Retinal pigment epithelial cell (primary cell): ENCODE measurements at regions not wholly inside any gene's neighbourhood (a gene's known extent, or its start where the extent isn't known, plus 50 kb on each side); places are given as distances from the start of the nearest gene placed in this dataset.

Source experiments
- DNase-seq: peaks from one replicate; pipeline ENCODE4 v3.0.0-alpha.2; 2010; ENCODE audit warnings: low read depth
- H3K4me3 ChIP-seq: 2 replicates; pipeline ENCODE4 v1.5.1; 2011; ENCODE audit warnings: mild to moderate bottlenecking, low read length, control low read depth, moderate library complexity
- TF ChIP-seq, protein P1 (sequence below): conservative IDR thresholded peaks from 2 replicates; pipeline ENCODE4 v1.5.1; 2011; ENCODE audit warnings: low read depth, low read length, control low read depth, inconsistent platforms

DNA sequence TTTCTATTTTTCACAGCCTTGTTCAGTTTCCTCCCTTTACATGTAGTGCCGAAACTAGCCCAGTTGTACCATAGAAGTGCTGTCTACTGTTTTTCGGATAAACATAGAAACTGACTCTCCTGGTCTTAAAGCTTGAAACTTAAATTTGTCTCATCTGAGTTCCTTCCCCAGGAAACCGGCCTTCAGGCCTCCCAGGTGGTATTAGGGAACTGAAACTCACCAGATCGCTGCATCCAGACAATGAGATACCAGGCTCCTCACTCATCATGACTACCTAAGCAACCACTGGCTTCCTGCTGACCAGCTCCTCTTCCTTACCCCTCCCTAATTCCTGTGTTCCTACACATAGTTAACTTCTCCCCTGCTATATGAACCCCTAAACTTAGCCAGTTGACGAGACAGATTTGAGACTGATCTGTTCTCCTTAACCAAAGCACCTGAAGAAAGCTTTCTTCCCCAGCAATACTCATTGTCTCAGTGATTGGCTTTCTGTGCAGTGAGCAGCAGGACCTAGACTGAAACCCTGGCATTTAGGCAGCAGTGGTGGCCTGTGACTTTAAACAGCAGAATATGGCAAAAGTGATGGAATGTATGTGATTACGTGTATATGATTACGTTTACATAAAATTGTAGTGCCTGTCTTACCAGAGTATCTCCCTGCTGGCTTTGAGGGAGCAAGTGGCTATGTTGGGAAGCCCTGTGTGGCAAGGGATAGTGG lies 959.1 kb upstream of the LCORL start:
- no peak for DNase-seq
- H3K4me3 ChIP-seq, result no peak overlapping the region
- TF ChIP-seq, protein P1, sequence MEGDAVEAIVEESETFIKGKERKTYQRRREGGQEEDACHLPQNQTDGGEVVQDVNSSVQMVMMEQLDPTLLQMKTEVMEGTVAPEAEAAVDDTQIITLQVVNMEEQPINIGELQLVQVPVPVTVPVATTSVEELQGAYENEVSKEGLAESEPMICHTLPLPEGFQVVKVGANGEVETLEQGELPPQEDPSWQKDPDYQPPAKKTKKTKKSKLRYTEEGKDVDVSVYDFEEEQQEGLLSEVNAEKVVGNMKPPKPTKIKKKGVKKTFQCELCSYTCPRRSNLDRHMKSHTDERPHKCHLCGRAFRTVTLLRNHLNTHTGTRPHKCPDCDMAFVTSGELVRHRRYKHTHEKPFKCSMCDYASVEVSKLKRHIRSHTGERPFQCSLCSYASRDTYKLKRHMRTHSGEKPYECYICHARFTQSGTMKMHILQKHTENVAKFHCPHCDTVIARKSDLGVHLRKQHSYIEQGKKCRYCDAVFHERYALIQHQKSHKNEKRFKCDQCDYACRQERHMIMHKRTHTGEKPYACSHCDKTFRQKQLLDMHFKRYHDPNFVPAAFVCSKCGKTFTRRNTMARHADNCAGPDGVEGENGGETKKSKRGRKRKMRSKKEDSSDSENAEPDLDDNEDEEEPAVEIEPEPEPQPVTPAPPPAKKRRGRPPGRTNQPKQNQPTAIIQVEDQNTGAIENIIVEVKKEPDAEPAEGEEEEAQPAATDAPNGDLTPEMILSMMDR, result no peak

DNA sequence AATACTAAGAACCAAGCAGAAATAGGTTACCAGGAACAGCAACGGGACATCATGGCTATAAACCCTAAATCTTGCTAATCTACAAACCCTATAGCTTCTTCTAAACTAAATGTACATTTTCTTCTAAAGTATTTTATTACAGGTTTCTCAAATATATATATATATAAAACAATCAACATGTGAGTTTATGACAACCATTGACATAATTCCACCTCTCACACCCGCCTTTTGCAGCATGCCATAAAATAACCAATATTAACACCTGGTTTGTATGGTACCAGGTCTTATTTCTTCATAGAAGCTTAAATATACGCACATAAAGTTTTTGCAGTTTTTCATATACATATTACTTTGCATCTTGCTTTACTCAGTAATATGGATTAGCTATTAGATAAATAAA lies 955.3 kb upstream of the LCORL start:
- H3K4me3 ChIP-seq, result no peak overlapping the region
- TF ChIP-seq, protein P1, result no peak
- DNase-seq, result no peak

DNA sequence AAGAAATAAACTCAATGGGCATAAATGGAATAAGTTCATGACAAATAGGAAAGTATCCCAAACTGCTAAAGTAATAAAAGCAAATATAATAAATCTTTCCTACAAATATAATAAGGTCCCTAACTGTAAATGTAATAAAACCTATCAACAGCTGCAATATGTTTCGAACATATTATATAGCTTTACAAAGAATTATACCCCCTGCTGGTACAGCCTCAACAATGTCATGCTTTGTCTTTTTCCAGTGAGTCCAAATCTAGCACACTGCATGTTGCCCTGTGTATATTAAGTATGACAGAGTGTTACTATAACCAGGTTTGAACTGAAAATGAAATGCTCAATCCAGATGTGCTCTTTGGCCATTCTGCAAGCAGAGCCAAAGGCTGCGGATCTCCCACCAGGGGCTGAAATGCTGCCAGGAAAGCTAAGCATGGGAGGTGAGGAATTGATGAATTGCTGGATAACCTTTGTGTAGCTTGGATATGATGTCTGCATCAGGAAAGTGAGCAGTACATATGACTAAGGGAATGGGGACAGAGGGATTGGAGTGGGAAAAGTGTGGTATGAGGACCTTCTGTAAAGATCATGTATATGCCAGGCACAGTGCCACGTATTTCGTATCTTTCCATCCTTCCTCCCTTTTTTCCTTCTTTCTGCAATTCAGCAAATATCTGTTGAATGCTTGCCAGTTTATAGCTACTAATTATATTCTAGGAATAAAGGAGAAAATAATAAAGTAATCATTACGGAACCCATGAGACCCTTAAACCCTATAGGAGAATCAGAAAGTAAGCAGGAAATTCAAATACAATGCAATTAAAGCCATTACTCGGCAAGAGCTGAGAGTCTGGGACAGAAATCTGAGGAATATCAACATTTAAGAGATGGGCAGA lies 954.6 kb upstream of the LCORL start:
- TF ChIP-seq, protein P1, result no peak
- DNase-seq, result no peak
- H3K4me3 ChIP-seq, result no peak overlapping the region

DNA sequence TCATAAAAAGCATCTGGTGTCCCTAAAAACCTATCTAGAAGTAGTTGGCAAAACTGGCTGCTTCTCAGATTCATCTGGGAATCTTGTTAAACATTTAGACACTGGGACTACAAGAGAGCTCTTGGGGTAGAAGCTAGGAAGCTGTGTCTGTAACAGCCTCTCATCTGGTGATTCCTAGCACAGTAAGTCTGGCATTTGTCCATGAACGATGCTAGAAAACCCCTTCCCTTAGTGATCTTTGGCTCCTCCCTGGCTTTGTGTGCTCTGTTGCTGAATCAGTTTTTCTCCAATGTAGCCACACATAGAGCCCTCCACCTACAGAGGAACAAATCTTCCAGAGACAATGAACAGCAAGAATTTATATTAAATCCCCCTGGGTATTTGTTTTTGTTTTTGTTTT lies 951.7 kb upstream of the LCORL start:
- H3K4me3 ChIP-seq, result no peak overlapping the region
- no peak for DNase-seq
- TF ChIP-seq, protein P1, result no peak

DNA sequence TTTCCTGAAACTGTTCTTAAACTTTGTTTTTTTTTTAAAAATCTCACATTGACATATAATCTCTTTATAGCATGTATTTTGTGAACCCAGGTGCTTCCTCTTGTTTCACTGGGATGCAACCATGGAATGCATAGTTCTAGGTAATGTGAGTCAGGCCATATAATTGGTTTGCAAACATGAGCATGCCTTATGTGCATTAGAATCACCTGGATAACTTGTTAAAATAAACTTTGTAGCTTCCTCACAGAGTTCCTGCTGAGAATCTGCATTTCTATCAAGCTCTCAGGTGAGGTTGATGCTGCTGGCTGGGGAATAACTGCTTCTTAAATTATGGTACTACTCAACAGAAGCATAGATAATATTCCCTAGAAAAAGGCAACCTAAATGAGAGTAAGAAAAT lies 940.3 kb upstream of the LCORL start:
- H3K4me3 ChIP-seq, result no peak overlapping the region
- no peak for DNase-seq
- TF ChIP-seq, protein P1, result no peak

DNA sequence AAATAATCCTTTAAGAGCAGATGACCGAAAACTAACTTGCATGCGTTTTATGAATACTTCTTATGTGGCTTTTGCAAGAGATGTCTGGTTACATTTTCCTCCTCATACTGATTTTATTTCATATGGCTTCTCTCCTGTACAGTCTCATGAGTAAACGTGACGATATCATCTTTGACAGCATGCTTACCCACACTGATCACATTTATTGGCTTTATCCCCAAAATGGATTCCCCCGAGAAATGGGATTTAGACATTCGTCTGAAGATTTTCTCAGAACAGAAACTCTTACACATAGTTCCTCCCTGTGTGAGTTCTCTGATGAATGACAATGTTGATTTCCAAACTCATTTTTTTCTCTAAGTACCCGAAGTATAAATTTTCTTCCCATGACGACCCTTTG lies 939.7 kb upstream of the LCORL start:
- H3K4me3 ChIP-seq, result no peak overlapping the region
- DNase-seq, result peak; percentile 25
- TF ChIP-seq, protein P1, result no peak
